Eye (tissue), 1 donor: ENCODE measurements at regions not wholly inside any gene's neighbourhood (a gene's known extent, or its start where the extent isn't known, plus 50 kb on each side); places are given as distances from the start of the nearest gene placed in this dataset.

Experiments used
- DNase-seq: peaks from one replicate; pipeline ENCODE4 v3.0.0-alpha.2; 2015

DNA sequence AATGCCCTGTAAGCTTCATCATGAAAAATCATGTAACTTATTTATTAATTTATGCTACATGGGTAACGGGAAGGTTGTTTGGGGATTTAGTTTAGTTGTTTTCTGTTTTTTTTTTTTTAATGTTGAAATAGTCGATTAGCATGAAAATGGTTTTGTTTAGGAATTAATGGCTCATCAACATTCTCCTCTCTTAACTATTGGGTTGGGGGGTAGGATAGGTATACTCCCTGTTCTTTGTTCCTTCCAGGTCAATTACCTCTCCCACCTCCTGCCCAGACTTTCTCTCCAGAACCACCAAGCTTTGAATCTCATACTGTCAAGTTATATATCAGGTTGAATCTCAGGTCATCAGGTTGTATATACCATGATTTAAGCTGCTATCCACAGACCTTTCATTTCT, 568.7 kb upstream of the DSEL start:
- no peak for DNase-seq

- no peak for DNase-seq
These were observed 567.3 kb upstream of the DSEL start for GRCh38 chr18:68083776-68084175.

GRCh38 chr18:68083131-68083530, 566.6 kb upstream of the DSEL start:
- peak; percentile 39 for DNase-seq

DNA sequence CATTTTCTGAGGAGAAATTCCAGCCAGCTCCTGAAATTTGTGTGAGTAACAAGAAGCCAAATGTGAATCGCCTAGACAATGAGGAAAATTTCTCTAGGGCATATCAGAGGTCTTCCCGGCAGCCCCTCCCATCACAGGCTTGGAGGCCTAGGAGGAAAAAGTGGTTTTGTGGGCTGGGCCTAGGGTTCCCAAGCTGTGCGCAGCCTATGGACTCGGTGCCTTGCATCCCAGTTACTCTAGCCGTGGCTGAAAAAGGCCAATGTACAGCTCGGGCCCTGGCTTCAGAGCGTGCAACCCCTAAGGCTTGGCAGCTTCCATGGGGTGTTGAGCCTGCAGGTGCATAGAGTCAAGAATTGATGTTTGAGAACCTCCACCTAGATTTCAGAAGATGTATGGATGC, 556.2 kb upstream of the DSEL start:
- no peak for DNase-seq

- no peak for DNase-seq
These were observed 544.4 kb upstream of the DSEL start for GRCh38 chr18:68060871-68061270.

GRCh38 chr18:68056936-68057335, 540.4 kb upstream of the DSEL start:
- DNase-seq, result no peak

DNA sequence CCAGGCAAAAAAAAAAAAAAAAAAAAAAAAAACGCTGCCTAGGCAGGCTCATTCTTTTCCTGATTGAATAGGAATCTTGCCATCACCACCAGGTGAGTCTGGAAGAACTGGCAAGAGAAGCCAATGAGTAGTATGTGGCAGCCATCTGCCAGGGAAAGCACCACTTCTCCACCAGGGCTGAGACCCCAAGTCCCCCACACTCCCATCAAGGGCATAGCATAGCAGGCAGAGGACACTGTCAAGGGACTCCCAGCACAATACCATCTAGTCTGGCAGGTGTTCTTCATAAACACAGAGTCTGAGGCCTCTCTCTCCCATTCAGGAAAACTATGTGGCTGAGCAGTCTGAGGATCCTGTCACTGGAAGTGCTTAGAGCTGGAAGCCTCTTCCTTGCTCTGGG, 538.1 kb upstream of the DSEL start:
- no peak for DNase-seq

- DNase-seq, result no peak
These were observed 536.8 kb upstream of the DSEL start for GRCh38 chr18:68053290-68053689.

GRCh38 chr18:68041327-68041726, 524.8 kb upstream of the DSEL start:
- DNase-seq, result peak; percentile 22

DNA sequence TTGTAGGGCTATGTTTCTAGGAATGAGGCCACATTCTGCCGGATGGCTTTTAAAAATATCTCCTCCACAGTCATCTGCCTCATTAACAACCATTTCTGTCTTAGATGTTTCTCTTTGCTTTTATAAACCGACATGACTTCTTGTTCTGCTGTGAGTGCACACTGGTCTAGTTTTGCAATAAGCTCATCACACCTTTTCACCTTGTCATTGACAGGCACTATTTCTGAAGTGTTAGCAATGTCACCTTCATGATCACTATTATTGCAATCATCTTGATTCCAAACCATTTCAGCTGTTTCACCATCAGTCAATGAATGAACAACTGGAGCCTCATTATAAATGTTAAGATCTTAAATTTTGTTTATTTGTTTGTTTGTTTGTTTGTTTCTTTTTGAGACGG, 523.7 kb upstream of the DSEL start:
- no peak for DNase-seq

DNA sequence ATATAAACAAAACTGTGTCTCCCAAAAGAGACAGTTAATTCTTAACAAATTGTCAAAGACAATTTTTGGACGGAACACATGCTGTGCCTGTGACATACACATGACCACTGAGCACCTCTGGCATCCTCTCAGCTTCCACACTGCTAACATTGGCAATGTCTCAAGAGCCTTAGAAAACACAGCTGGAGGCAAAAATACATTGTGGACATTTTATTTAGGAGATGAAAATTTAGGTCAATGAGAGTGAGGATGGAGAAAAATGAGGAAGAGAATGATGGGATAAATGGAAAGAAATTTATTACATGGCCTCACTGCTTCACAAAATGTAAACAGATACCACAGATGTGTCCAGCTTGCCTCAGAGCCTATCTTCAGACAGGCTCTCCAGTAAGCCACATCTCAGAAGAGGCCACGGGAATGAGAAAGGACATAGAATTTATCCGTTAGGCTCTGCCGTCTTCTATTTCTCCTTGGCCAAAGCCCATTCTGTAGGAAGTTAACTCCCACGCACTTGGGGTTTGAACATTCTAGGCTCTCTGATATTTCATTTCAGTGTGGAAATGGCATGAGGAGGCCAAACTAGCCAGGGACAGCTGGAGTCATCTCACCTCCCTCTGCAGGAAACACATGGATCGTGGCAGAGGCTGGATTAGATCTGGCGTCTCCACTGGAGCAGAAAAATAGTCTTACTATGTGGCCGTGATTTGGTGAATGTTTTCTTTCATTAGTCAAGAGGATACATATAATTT, 519.4 kb upstream of the DSEL start:
- peak; percentile 9 for DNase-seq

DNA sequence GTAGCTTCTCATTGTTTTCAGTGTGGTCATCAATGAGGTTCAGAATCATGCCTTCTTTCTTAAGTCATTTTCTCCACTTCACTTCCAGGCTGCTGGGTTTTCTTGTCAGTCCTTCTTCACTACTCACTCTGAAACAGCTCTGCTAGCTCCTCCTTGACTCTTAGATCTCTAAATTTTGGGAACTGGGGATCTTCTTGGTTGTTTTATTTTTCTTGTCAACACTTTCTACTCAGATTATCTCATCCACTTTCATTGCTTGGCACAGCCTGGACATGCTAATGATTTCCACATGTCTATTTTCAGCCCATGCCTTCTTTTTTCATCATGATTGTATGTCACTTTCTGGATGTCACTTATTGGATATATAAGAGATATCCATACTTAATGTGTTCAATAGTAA, 517.8 kb upstream of the DSEL start:
- DNase-seq, result peak; percentile 18

GRCh38 chr18:68033466-68033865, 516.9 kb upstream of the DSEL start:
- DNase-seq, result no peak

GRCh38 chr18:68024716-68025115, 508.2 kb upstream of the DSEL start:
- DNase-seq, result no peak

GRCh38 chr18:68017385-68017784, 500.9 kb upstream of the DSEL start:
- no peak for DNase-seq

DNA sequence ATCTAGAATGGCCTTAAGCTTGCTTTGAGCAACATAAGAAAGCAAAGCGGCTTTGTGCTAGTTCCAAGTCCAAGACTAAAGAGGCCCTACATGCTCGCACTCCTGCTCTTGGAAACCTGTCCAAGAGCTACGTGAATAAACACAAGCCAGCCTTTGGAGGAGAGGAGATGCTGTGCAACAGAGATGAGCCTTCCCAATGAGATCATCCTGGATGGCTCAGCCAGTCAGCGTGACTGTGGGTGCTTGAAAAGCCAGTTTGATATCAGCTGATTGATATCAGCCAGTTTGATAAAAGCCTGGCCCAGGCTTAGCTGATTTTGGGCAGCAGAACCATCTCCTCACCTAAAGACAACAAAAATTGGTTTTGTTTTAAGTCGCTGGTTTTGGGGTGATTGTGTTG, 481.0 kb upstream of the DSEL start:
- DNase-seq, result no peak

- no peak for DNase-seq
These were observed 479.2 kb upstream of the DSEL start for GRCh38 chr18:67995769-67996168.

- no peak for DNase-seq
These were observed 463.7 kb upstream of the DSEL start for GRCh38 chr18:67980241-67980640.

DNA sequence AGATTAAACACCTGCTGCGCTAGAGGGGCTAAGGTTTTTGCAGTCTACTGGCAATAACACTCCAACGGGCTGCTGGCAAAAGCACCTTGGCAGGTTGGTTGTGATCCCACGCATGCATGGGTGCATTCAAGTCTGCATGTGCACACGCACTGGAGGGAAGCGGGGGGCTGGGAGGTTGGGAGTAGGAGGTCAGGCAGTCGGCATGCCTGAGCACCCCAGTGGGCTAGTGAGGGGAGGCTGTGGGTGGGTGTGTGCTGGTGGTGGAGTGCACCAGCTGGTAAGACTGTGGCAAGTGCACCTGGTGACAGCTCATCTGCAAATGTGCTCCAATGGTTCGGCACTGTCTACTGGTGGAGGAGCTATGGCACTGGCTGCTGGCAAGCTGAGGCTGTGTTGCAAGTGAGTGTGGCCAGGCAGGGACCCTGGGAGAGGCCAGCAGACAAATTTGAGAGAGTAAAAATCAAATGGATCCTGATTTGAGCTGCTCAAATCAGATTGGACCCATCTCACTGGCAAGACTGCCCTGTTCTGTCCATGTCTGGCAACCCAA, 460.6 kb upstream of the DSEL start:
- no peak for DNase-seq

GRCh38 chr18:67973916-67974315, 457.4 kb upstream of the DSEL start:
- no peak for DNase-seq

DNA sequence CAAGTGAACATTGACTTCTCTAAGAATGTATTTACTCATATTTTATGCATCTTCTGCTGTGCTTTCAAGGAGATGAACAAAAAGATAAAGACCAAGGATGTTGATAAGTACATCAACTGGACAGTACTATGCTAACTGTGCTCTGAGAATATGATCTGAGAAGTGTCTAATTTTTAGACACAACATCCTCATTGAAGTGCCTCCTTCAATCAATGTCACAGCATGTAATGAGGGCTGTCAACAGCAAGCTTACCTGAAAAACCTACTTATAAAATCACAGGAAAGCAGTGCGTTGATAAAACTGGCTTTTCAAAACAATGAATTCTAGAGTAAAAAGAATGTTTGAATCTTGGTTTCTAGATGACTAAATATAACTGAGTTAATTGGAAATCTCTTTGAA, 452.9 kb upstream of the DSEL start:
- no peak for DNase-seq

DNA sequence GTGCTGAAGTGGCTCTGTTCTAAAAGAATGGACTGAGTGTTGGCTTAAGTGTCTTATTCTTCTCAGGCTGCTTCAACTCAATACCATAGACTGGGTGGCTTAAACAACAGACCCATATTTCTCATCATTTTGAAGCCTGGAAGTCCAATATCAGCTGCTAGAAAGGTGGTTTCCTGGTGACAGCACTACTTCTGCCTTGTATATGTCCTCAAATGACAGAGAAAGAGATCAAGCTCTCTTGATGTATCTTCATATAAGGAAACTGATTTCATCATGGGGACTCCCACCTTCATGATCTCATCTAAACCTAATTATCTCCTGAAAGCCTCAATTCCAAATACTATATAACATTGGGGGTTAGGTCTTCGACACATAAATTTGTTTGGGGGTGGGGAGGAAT, 449.7 kb upstream of the DSEL start:
- no peak for DNase-seq

GRCh38 chr18:67964462-67964861, 447.9 kb upstream of the DSEL start:
- no peak for DNase-seq

GRCh38 chr18:67961701-67962440, 445.4 kb upstream of the DSEL start:
- no peak for DNase-seq
